GM23338 (cell line): ENCODE measurements at regions not wholly inside any gene's neighbourhood (a gene's known extent, or its start where the extent isn't known, plus 50 kb on each side); places are given as distances from the start of the nearest gene placed in this dataset.

Source experiments
- ATAC-seq: fragments of 200-7000 bp; cut with Tn5 transposase; 3 replicates; pipeline ENCODE4 v1.9.1; 2020
- DNase-seq: peaks from one replicate; pipeline ENCODE4 v3.0.0-alpha.2; 2015; ENCODE audit warnings: low spot score
- H2AFZ ChIP-seq: fragments of 200-600 bp; sonication (generic); 2 replicates; pipeline ENCODE4 v1.8.0; 2016; ENCODE audit warnings: antibody characterized with exemption, mild to moderate bottlenecking, moderate library complexity
- H3F3A ChIP-seq: fragments of 200-600 bp; sonication (generic); replicated peaks from 2 replicates; pipeline ENCODE4 v1.8.0; 2017; ENCODE audit warnings: antibody characterized with exemption, mixed run types, low read depth
- H3K27ac ChIP-seq: fragments of 200-600 bp; sonication (generic); 2 replicates; pipeline ENCODE4 v1.6.1; 2016; ENCODE audit warnings: low read depth
- H3K27me3 ChIP-seq: fragments of 200-600 bp; sonication (generic); 2 replicates; pipeline ENCODE4 v1.8.0; 2016; ENCODE audit warnings: mild to moderate bottlenecking, mixed run types, moderate library complexity; ENCODE audit not compliant: insufficient read depth
- H3K36me3 ChIP-seq: fragments of 200-600 bp; sonication (generic); 2 replicates; pipeline ENCODE4 v1.8.0; 2016; ENCODE audit warnings: mild to moderate bottlenecking; ENCODE audit not compliant: insufficient read depth
- H3K4me1 ChIP-seq: fragments of 200-600 bp; sonication (generic); 2 replicates; pipeline ENCODE4 v1.8.0; 2016; ENCODE audit warnings: mild to moderate bottlenecking, moderate library complexity; ENCODE audit not compliant: insufficient read depth
- H3K4me2 ChIP-seq: fragments of 200-600 bp; sonication (generic); 2 replicates; pipeline ENCODE4 v1.7.1; 2017; ENCODE audit warnings: mixed run types
- H3K4me3 ChIP-seq: fragments of 200-600 bp; sonication (generic); 2 replicates; pipeline ENCODE4 v1.6.1; 2016; ENCODE audit warnings: mixed run types
- H3K79me2 ChIP-seq: fragments of 200-600 bp; sonication (generic); replicated peaks from 2 replicates; pipeline ENCODE4 v1.8.0; 2017; ENCODE audit warnings: mild to moderate bottlenecking; ENCODE audit not compliant: insufficient read depth
- H3K9me2 ChIP-seq: fragments of 200-600 bp; sonication (generic); 2 replicates; pipeline ENCODE4 v1.8.0; 2017; ENCODE audit not compliant: insufficient read depth
- H4K20me1 ChIP-seq: fragments of 200-600 bp; sonication (generic); replicated peaks from 2 replicates; pipeline ENCODE4 v1.8.0; 2017; ENCODE audit warnings: mild to moderate bottlenecking; ENCODE audit not compliant: insufficient read depth
- H3K27ac Mint-ChIP-seq: 2 replicates; pipeline ENCODE4 v1.8.0; 2020; ENCODE audit warnings: inconsistent platforms, mild to moderate bottlenecking, moderate library complexity, mixed read lengths
- H3K27me3 Mint-ChIP-seq: 3 replicates; pipeline ENCODE4 v1.8.0; 2022; ENCODE audit warnings: low read depth, mild to moderate bottlenecking, moderate library complexity, mixed read lengths, inconsistent platforms; ENCODE audit not compliant: insufficient read depth, poor library complexity
- H3K36me3 Mint-ChIP-seq: 3 replicates; pipeline ENCODE4 v1.8.0; 2021; ENCODE audit warnings: low read depth, mild to moderate bottlenecking, inconsistent platforms, moderate library complexity, mixed read lengths
- H3K4me1 Mint-ChIP-seq: 3 replicates; pipeline ENCODE4 v1.8.0; 2020; ENCODE audit warnings: mild to moderate bottlenecking, inconsistent platforms, mixed read lengths
- H3K4me3 Mint-ChIP-seq: 3 replicates; pipeline ENCODE4 v1.8.0; 2021; ENCODE audit warnings: moderate library complexity, mild to moderate bottlenecking, inconsistent platforms, mixed read lengths
- H3K9me3 Mint-ChIP-seq: 3 replicates; pipeline ENCODE4 v1.8.0; 2020; ENCODE audit warnings: moderate library complexity, mild to moderate bottlenecking, inconsistent platforms, mixed read lengths
- CREB1 ChIP-seq: fragments of 250-450 bp; sonication (Bioruptor Pico); IDR thresholded peaks from 2 replicates; pipeline ENCODE4 v1.5.0; 2020; ENCODE audit warnings: low read depth, mild to moderate bottlenecking, moderate library complexity
- EZH2 ChIP-seq: fragments of 200-600 bp; sonication (generic); IDR thresholded peaks from one replicate; pipeline ENCODE4 v1.8.0; 2017; ENCODE audit warnings: antibody characterized with exemption, mild to moderate bottlenecking, low read depth; ENCODE audit not compliant: unreplicated experiment
- EZH2phosphoT487 ChIP-seq: fragments of 200-600 bp; sonication (generic); IDR thresholded peaks from one replicate; pipeline ENCODE4 v1.8.1; 2018; ENCODE audit warnings: antibody characterized with exemption; ENCODE audit not compliant: unreplicated experiment
- JUNB ChIP-seq: IDR thresholded peaks from one replicate; pipeline ENCODE4 v1.6.1; 2016; ENCODE audit warnings: antibody characterized with exemption; ENCODE audit not compliant: unreplicated experiment
- NANOG ChIP-seq: IDR thresholded peaks from 2 replicates; pipeline ENCODE4 v1.6.1; 2016; ENCODE audit warnings: antibody characterized with exemption, borderline replicate concordance
- POLR2AphosphoS5 ChIP-seq: IDR thresholded peaks from 2 replicates; pipeline ENCODE4 v1.6.1; 2016; ENCODE audit warnings: antibody characterized with exemption, low read depth
- REST ChIP-seq: IDR thresholded peaks from one replicate; pipeline ENCODE4 v1.6.1; 2018; ENCODE audit warnings: antibody characterized with exemption; ENCODE audit not compliant: unreplicated experiment
- STAT1 ChIP-seq: IDR thresholded peaks from one replicate; pipeline ENCODE4 v1.6.1; 2016; ENCODE audit warnings: antibody characterized with exemption; ENCODE audit not compliant: unreplicated experiment
- ZNF114 ChIP-seq: fragments of 250-450 bp; sonication (Bioruptor Pico); IDR thresholded peaks from 2 replicates; pipeline ENCODE4 v1.5.0; 2020; ENCODE audit warnings: mild to moderate bottlenecking, moderate library complexity
- ZNF331 ChIP-seq: fragments of 250-450 bp; sonication (Bioruptor Pico); IDR thresholded peaks from 2 replicates; pipeline ENCODE4 v1.5.0; 2020; ENCODE audit warnings: low read depth, mild to moderate bottlenecking, moderate library complexity
- TF ChIP-seq, protein P1 (sequence below): fragments of 250-450 bp; sonication (Bioruptor Pico); IDR thresholded peaks from 2 replicates; pipeline ENCODE4 v1.5.0; 2020; ENCODE audit warnings: mild to moderate bottlenecking, moderate library complexity
- TF ChIP-seq, protein P2 (sequence below), 2 experiments: fragments of 200-600 bp in 1 of 2; sonication (generic) in 1 of 2; conservative IDR thresholded peaks; 2 replicates each; pipeline versions ENCODE4 v1.5.1 to v1.6.1; 2016 to 2017; ENCODE audit warnings: antibody characterized with exemption in 2 of 2, low read depth in 2 of 2, mild to moderate bottlenecking in 2 of 2, moderate library complexity in 1 of 2
- TF ChIP-seq, protein P3 (sequence below): IDR thresholded peaks from 2 replicates; pipeline ENCODE4 v1.6.1; 2016; ENCODE audit warnings: antibody characterized with exemption

- no peak for DNase-seq
- H3K36me3 ChIP-seq = no peaks in the 10 kb centered on the region
- TF ChIP-seq CREB1 (CRISPR knock-in tag) (no peak), NANOG (no peak), EZH2 (no peak), JUNB (no peak), POLR2AphosphoS5 (no peak), ZNF331 (CRISPR knock-in tag) (no peak), EZH2phosphoT487 (no peak), REST (no peak), ZNF114 (no peak), STAT1 (no peak)
- TF ChIP-seq, protein P1, sequence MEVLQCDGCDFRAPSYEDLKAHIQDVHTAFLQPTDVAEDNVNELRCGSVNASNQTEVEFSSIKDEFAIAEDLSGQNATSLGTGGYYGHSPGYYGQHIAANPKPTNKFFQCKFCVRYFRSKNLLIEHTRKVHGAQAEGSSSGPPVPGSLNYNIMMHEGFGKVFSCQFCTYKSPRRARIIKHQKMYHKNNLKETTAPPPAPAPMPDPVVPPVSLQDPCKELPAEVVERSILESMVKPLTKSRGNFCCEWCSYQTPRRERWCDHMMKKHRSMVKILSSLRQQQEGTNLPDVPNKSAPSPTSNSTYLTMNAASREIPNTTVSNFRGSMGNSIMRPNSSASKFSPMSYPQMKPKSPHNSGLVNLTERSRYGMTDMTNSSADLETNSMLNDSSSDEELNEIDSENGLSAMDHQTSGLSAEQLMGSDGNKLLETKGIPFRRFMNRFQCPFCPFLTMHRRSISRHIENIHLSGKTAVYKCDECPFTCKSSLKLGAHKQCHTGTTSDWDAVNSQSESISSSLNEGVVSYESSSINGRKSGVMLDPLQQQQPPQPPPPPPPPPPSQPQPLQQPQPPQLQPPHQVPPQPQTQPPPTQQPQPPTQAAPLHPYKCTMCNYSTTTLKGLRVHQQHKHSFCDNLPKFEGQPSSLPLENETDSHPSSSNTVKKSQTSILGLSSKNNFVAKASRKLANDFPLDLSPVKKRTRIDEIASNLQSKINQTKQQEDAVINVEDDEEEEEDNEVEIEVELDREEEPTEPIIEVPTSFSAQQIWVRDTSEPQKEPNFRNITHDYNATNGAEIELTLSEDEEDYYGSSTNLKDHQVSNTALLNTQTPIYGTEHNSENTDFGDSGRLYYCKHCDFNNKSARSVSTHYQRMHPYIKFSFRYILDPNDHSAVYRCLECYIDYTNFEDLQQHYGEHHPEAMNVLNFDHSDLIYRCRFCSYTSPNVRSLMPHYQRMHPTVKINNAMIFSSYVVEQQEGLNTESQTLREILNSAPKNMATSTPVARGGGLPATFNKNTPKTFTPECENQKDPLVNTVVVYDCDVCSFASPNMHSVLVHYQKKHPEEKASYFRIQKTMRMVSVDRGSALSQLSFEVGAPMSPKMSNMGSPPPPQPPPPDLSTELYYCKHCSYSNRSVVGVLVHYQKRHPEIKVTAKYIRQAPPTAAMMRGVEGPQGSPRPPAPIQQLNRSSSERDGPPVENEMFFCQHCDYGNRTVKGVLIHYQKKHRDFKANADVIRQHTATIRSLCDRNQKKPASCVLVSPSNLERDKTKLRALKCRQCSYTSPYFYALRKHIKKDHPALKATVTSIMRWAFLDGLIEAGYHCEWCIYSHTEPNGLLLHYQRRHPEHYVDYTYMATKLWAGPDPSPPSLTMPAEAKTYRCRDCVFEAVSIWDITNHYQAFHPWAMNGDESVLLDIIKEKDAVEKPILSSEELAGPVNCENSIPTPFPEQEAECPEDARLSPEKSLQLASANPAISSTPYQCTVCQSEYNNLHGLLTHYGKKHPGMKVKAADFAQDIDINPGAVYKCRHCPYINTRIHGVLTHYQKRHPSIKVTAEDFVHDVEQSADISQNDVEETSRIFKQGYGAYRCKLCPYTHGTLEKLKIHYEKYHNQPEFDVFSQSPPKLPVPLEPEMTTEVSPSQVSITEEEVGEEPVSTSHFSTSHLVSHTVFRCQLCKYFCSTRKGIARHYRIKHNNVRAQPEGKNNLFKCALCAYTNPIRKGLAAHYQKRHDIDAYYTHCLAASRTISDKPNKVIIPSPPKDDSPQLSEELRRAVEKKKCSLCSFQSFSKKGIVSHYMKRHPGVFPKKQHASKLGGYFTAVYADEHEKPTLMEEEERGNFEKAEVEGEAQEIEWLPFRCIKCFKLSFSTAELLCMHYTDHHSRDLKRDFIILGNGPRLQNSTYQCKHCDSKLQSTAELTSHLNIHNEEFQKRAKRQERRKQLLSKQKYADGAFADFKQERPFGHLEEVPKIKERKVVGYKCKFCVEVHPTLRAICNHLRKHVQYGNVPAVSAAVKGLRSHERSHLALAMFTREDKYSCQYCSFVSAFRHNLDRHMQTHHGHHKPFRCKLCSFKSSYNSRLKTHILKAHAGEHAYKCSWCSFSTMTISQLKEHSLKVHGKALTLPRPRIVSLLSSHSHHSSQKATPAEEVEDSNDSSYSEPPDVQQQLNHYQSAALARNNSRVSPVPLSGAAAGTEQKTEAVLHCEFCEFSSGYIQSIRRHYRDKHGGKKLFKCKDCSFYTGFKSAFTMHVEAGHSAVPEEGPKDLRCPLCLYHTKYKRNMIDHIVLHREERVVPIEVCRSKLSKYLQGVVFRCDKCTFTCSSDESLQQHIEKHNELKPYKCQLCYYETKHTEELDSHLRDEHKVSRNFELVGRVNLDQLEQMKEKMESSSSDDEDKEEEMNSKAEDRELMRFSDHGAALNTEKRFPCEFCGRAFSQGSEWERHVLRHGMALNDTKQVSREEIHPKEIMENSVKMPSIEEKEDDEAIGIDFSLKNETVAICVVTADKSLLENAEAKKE (CRISPR knock-in tag) = no peak
- TF ChIP-seq, protein P2, sequence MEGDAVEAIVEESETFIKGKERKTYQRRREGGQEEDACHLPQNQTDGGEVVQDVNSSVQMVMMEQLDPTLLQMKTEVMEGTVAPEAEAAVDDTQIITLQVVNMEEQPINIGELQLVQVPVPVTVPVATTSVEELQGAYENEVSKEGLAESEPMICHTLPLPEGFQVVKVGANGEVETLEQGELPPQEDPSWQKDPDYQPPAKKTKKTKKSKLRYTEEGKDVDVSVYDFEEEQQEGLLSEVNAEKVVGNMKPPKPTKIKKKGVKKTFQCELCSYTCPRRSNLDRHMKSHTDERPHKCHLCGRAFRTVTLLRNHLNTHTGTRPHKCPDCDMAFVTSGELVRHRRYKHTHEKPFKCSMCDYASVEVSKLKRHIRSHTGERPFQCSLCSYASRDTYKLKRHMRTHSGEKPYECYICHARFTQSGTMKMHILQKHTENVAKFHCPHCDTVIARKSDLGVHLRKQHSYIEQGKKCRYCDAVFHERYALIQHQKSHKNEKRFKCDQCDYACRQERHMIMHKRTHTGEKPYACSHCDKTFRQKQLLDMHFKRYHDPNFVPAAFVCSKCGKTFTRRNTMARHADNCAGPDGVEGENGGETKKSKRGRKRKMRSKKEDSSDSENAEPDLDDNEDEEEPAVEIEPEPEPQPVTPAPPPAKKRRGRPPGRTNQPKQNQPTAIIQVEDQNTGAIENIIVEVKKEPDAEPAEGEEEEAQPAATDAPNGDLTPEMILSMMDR (conservative IDR thresholded peaks at IDR 0.05; ENCODE audit: low read depth in 2 of 2) = no peak
- TF ChIP-seq, protein P3, sequence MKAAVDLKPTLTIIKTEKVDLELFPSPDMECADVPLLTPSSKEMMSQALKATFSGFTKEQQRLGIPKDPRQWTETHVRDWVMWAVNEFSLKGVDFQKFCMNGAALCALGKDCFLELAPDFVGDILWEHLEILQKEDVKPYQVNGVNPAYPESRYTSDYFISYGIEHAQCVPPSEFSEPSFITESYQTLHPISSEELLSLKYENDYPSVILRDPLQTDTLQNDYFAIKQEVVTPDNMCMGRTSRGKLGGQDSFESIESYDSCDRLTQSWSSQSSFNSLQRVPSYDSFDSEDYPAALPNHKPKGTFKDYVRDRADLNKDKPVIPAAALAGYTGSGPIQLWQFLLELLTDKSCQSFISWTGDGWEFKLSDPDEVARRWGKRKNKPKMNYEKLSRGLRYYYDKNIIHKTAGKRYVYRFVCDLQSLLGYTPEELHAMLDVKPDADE = no peak
- no peak for ATAC-seq
- no peaks in the 10 kb centered on the region for H3K4me1 ChIP-seq
- no peaks in the 10 kb centered on the region for H3K27me3 ChIP-seq
- no peaks in the 10 kb centered on the region for H3F3A ChIP-seq
- H3K4me2 ChIP-seq = no peak overlapping the region
- Mint-ChIP-seq H3K9me3 (no peaks in the 10 kb centered on the region; the same call in 2 of the 3 replicates), H3K4me3 (no peak overlapping the region), H3K27me3 (no peaks in the 10 kb centered on the region), H3K36me3 (no peaks in the 10 kb centered on the region), H3K27ac (no peak overlapping the region), H3K4me1 (no peaks in the 10 kb centered on the region)
- no peaks in the 10 kb centered on the region for H4K20me1 ChIP-seq
- peaks cover 30% of the 10 kb centered on the region for H3K9me2 ChIP-seq
- H2AFZ ChIP-seq = no peak overlapping the region
- no peak overlapping the region for H3K27ac ChIP-seq
- H3K79me2 ChIP-seq = no peaks in the 10 kb centered on the region
- no peak overlapping the region for H3K4me3 ChIP-seq
These were observed 183.2 kb upstream of the TAS2R1 start for GRCh38 chr5:9813305-9813704.
